ENCODE measurements at regions not wholly inside any gene's neighbourhood (a gene's known extent, or its start where the extent isn't known, plus 50 kb on each side); places are given as distances from the start of the nearest gene placed in this dataset.
A peak's percentile ranks its signal among the peaks of the same experiment; 100 is the strongest.

DNA sequence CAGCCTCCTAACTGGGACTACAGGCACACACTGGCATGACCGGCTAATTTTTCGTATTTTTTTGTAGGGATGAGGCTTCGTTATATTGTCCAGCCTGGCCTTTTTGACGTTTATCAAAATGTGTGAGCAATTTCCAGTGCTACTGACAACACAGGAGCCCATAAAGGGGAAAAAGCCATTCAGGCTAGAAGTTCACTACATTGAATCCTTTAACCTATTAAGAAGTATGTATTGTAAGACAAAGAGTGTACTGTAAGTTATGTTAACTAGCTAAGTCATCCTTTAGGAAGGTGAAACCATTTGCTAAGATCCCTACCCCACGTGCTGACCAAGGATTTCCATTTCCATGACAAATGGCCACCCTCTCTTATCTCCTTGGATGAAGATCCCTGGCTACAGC, 156.8 kb downstream of the FOXB1 start:
- Histone ChIP-seq H2AFZ (ENCODE audit: low read length) (no peak overlapping the region), H3K9me2 (replicated peaks; ENCODE audit: low read depth, low read length) (no peaks in the 10 kb centered on the region), H3K27me3 (ENCODE audit: insufficient read depth, low read length, poor library complexity, severe bottlenecking) (no peaks in the 10 kb centered on the region), H3K4me2 (ENCODE audit: low read depth, low read length, poor library complexity, severe bottlenecking) (no peak overlapping the region), H3K4me1 (ENCODE audit: insufficient read depth, low read length, poor library complexity, severe bottlenecking) (no peaks in the 10 kb centered on the region), H3K9ac (ENCODE audit: low read depth, low read length, poor library complexity, severe bottlenecking) (no peak overlapping the region), H3K79me2 (ENCODE audit: insufficient read depth, low read length) (no peaks in the 10 kb centered on the region), H3K4me3 (ENCODE audit: low read length, poor library complexity, severe bottlenecking) (no peak overlapping the region), H3K9me3 (ENCODE audit: insufficient read depth, low read depth, low read length) (no peaks in the 10 kb centered on the region), H4K20me1 (ENCODE audit: insufficient read depth, low read length, poor library complexity, severe bottlenecking) (no peaks in the 10 kb centered on the region), H3F3A (ENCODE audit: low read depth) (no peaks in the 10 kb centered on the region), H3K36me3 (ENCODE audit: insufficient read depth, low read length) (no peaks in the 10 kb centered on the region)
- TF ChIP-seq EZH2phosphoT487 (IDR thresholded peaks at IDR 0.05; ENCODE audit: borderline replicate concordance) (no peak), CTCF (conservative IDR thresholded peaks at IDR 0.05; ENCODE audit: low read length) (no peak)

- H3K4me1 ChIP-seq (ENCODE audit: insufficient read depth, low read length, poor library complexity, severe bottlenecking), result no peaks in the 10 kb centered on the region
- no peaks in the 10 kb centered on the region for H4K20me1 ChIP-seq (ENCODE audit: insufficient read depth, low read length, poor library complexity, severe bottlenecking)
- no peaks in the 10 kb centered on the region for H3K9me3 ChIP-seq (ENCODE audit: insufficient read depth, low read depth, low read length)
- H3F3A ChIP-seq (ENCODE audit: low read depth), result no peaks in the 10 kb centered on the region
- no peak overlapping the region for H3K9ac ChIP-seq (ENCODE audit: low read depth, low read length, poor library complexity, severe bottlenecking)
- H3K36me3 ChIP-seq (ENCODE audit: insufficient read depth, low read length), result no peaks in the 10 kb centered on the region
- TF ChIP-seq CTCF (conservative IDR thresholded peaks at IDR 0.05; ENCODE audit: low read length) (no peak), EZH2phosphoT487 (IDR thresholded peaks at IDR 0.05; ENCODE audit: borderline replicate concordance) (no peak)
- no peaks in the 10 kb centered on the region for H3K9me2 ChIP-seq (replicated peaks; ENCODE audit: low read depth, low read length)
- no peak overlapping the region for H3K4me2 ChIP-seq (ENCODE audit: low read depth, low read length, poor library complexity, severe bottlenecking)
- no peaks in the 10 kb centered on the region for H3K27me3 ChIP-seq (ENCODE audit: insufficient read depth, low read length, poor library complexity, severe bottlenecking)
- H3K79me2 ChIP-seq (ENCODE audit: insufficient read depth, low read length), result no peaks in the 10 kb centered on the region
- H2AFZ ChIP-seq (ENCODE audit: low read length), result no peak overlapping the region
- H3K4me3 ChIP-seq (ENCODE audit: low read length, poor library complexity, severe bottlenecking), result no peak overlapping the region
These were observed 157.6 kb downstream of the FOXB1 start for GRCh38 chr15:60161704-60162103.

GRCh38 chr15:60162251-60162967, 158.3 kb downstream of the FOXB1 start:
- H3K9me3 ChIP-seq (ENCODE audit: insufficient read depth, low read depth, low read length), result no peaks in the 10 kb centered on the region
- H3K27me3 ChIP-seq (ENCODE audit: insufficient read depth, low read length, poor library complexity, severe bottlenecking), result no peaks in the 10 kb centered on the region
- no peak overlapping the region for H3K9ac ChIP-seq (ENCODE audit: low read depth, low read length, poor library complexity, severe bottlenecking)
- H3K9me2 ChIP-seq (replicated peaks; ENCODE audit: low read depth, low read length), result no peaks in the 10 kb centered on the region
- H3F3A ChIP-seq (ENCODE audit: low read depth), result no peaks in the 10 kb centered on the region
- no peaks in the 10 kb centered on the region for H3K4me1 ChIP-seq (ENCODE audit: insufficient read depth, low read length, poor library complexity, severe bottlenecking)
- H3K36me3 ChIP-seq (ENCODE audit: insufficient read depth, low read length), result no peaks in the 10 kb centered on the region
- H2AFZ ChIP-seq (ENCODE audit: low read length), result 0 out of 2 replicates have a peak overlapping the region, but pooled peaks have one; percentile 8
- no peak overlapping the region for H3K4me3 ChIP-seq (ENCODE audit: low read length, poor library complexity, severe bottlenecking)
- TF ChIP-seq EZH2phosphoT487 (IDR thresholded peaks at IDR 0.05; ENCODE audit: borderline replicate concordance), result no peak
- no peak overlapping the region for H3K4me2 ChIP-seq (ENCODE audit: low read depth, low read length, poor library complexity, severe bottlenecking)
- H3K79me2 ChIP-seq (ENCODE audit: insufficient read depth, low read length), result no peaks in the 10 kb centered on the region
- no peaks in the 10 kb centered on the region for H4K20me1 ChIP-seq (ENCODE audit: insufficient read depth, low read length, poor library complexity, severe bottlenecking)

- Histone ChIP-seq H3F3A (ENCODE audit: low read depth) (no peaks in the 10 kb centered on the region), H3K27me3 (ENCODE audit: insufficient read depth, low read length, poor library complexity, severe bottlenecking) (no peaks in the 10 kb centered on the region), H3K9me2 (replicated peaks; ENCODE audit: low read depth, low read length) (no peaks in the 10 kb centered on the region), H3K4me2 (ENCODE audit: low read depth, low read length, poor library complexity, severe bottlenecking) (no peak overlapping the region), H4K20me1 (ENCODE audit: insufficient read depth, low read length, poor library complexity, severe bottlenecking) (no peaks in the 10 kb centered on the region), H3K79me2 (ENCODE audit: insufficient read depth, low read length) (no peaks in the 10 kb centered on the region), H3K9ac (ENCODE audit: low read depth, low read length, poor library complexity, severe bottlenecking) (no peak overlapping the region), H2AFZ (ENCODE audit: low read length) (no peak overlapping the region), H3K4me3 (ENCODE audit: low read length, poor library complexity, severe bottlenecking) (no peak overlapping the region), H3K4me1 (ENCODE audit: insufficient read depth, low read length, poor library complexity, severe bottlenecking) (no peaks in the 10 kb centered on the region), H3K36me3 (ENCODE audit: insufficient read depth, low read length) (no peaks in the 10 kb centered on the region), H3K9me3 (ENCODE audit: insufficient read depth, low read depth, low read length) (no peaks in the 10 kb centered on the region)
- TF ChIP-seq EZH2phosphoT487 (IDR thresholded peaks at IDR 0.05; ENCODE audit: borderline replicate concordance) (no peak), CTCF (conservative IDR thresholded peaks at IDR 0.05; ENCODE audit: low read length) (no peak)
These were observed 158.9 kb downstream of the FOXB1 start for GRCh38 chr15:60162968-60163355.

Data from Loucy (cell line).